NCI-H524 treated with DMSO at 0.1 percent for 48 hours (cell line): ENCODE measurements at regions not wholly inside any gene's neighbourhood (a gene's known extent, or its start where the extent isn't known, plus 50 kb on each side); places are given as distances from the start of the nearest gene placed in this dataset.

Experiments used
- DNase-seq: peaks from one replicate; lab custom pipeline; 2025; lab: John Stamatoyannopoulos, UW

DNA sequence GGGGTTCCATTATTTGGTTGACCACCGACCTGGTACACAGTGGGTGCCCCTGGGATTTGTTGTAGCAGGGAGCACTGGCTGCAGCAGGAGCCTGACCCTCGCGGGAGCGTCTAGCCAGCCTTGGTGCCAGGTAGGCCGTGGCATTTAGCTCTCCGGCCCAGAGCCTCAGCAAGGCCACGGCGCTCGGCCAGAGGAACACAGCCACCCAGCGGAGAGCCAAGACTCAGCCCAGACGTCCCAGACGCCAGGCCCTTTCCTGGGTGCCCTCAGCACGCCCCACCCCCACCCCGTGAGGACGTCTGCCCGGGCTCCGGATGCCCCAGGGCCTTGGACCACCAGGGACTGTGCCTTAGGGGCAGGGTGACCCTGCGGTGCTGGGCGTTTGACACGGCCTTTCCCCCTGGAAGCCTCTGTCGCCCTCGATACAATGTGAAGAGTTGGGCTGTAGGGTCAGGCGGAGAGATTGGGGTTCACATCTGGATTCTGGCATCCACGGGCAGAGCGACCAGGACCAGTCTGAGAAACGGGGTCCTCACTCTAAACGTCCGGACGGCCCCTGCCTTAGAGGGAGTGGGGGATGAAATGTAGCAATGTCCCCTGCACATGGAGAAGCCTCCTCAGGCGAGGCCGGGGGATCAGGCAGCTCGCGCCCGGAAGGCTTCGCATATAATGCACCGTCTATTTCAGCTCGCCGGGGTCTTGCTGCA, 99.2 kb upstream of the FGF3 start:
- DNase-seq: no peak

DNA sequence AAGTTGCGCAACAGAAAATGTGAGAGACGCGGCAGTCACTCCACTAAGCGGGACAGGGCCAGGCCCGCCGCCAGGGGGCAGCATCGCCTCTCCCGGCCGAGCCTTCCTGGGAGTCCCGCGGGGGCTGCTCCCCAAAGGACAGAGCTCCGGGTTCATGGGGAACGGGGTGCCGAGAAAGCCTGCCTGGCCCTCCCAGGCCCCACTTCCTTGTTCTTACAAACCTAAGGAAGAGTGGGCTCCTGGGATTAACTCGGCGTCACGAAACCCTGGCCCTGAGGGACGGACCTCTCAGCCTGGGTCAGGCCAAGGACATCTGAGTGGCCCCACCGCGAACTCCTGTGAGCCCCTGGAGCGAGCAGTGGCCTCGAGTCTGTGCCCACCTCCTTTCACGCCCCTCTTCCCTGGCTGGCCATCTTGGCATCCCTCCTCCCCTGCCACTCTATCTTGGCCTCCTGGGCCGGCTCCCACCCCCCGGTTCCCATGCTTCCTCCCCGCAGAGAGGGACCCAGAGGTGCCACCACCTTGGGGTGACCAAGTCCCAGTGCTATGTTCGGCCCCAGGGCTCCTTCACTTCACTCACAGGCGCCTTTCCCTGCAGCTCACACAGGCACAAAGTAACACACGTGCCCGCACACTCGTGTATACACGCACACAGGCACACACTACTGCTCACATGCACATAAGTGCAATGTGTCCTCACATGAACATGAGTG, 99.9 kb upstream of the FGF3 start:
- no peak for DNase-seq

DNA sequence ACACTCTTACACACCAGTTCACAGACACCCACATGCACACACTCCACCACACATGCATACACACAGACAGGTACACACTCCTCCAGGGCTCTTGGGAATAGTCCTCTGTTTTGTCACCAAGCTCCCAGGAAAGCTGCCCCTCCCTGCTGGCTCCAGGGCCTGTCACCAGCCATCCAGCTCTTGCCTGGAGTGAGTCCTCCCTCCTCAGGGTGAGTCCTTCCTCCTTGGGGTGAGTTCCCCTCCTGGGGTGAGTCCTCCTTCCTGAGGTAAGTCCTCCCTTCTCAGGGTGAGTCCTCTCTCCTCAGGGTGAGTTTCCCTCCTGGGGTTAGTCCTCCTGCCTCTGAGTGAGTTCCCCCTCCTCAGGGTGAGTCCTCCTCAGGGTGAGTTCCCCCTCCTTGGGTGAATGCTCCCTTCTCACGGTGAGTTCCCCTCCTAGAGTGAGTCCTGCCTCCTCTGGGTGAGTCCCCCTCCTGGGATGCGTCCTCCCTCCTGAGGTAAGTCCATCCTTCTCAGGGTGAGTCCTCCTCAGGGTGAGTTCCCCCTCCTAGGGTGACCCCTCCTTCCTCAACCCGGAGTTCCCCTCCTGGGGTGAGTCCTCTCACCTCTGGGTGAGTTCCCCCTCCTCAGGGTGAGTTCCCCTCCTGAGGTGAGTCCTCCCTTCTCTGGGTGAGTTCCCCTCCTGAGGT, 100.6 kb upstream of the FGF3 start:
- no peak for DNase-seq

DNA sequence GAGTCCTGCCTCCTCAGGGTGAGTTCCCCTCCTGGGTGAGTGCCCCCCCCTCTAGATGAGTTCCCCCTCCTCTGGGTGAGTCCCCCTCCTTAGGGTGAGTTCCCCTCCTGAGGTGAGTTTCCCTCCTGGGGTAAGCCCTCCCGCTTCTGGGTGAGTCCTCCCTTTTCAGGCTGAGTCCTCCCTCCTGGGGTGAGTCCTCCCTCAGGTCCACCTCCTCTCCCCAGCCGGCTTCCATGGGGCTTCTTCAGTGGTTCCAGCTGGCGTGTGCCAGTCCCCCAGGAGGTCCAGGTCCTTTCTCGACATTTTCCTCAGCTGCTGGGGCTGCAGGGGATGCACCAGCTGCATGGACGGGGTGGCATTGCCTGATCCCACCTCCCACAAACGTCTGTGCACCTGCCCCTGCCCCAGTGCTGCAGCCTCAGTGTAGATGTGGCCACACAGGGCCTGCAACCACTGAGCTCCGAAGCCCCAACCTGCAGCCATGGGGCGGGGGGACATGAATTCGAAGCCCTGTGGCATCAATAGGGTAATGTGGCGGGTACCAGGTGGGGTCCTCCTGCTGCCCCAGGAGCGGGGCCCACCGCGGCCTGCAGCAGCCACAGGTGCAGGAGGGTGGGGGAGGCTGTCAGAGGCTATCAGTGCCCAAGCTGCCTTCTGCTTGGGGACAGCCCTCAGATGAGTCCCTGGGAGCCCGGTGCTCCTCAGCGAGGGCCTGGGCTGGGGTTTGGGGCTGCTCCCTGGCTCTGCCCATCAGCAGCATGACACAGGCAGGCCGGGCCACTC, 101.3 kb upstream of the FGF3 start:
- DNase-seq: no peak

DNA sequence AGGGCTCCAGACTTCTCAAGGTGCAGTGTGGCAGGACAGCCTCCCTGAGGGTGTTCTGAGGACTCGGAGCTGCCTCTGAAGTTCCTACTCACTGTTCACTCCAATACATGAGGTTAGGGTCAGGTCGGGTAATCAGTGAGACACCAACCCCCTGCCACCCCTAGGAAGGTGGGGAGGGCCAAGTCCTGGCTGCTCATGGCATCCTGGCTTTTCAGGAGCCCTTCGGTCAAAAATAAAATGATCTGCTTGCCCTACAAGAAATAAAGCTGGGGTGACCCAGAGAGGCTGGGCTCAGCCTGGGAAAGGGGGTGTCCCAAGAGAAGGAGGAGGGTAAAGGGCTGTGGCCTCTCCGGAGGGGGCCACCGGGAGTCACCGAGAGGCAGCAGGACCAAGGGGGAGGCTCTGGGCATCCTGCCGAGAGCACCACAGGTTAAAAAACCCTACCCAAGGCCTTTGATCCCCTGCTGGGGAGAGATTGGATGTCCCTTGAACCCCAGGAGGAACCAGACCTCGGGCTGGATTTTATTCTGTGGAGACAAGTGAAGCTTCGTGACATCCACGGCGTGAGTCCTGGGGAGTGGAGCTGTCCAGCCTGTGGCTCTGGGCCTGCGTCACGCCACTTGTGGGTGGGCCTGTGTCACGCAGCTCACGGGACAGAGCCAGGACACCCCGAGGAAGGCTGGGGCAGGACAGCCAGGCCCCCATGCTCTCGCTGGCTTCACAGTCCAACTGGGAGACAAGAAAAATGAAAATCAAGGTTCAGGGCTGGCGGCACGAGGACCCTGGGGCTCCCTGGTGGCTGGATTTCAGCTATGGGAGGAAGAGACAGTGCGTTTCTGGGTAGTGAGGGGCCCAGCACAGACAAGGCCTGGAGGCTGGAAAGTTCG, 102.2 kb upstream of the FGF3 start:
- DNase-seq: no peak

GRCh38 chr11:69922015-69922595, 102.9 kb upstream of the FGF3 start:
- no peak for DNase-seq

- no peak for DNase-seq
Observed at GRCh38 chr11:69922596-69923111, 103.4 kb upstream of the FGF3 start.

GRCh38 chr11:69923196-69923595, 104.0 kb upstream of the FGF3 start:
- no peak for DNase-seq

- DNase-seq: no peak
Observed at GRCh38 chr11:69923641-69924307, 104.6 kb upstream of the FGF3 start.

DNA sequence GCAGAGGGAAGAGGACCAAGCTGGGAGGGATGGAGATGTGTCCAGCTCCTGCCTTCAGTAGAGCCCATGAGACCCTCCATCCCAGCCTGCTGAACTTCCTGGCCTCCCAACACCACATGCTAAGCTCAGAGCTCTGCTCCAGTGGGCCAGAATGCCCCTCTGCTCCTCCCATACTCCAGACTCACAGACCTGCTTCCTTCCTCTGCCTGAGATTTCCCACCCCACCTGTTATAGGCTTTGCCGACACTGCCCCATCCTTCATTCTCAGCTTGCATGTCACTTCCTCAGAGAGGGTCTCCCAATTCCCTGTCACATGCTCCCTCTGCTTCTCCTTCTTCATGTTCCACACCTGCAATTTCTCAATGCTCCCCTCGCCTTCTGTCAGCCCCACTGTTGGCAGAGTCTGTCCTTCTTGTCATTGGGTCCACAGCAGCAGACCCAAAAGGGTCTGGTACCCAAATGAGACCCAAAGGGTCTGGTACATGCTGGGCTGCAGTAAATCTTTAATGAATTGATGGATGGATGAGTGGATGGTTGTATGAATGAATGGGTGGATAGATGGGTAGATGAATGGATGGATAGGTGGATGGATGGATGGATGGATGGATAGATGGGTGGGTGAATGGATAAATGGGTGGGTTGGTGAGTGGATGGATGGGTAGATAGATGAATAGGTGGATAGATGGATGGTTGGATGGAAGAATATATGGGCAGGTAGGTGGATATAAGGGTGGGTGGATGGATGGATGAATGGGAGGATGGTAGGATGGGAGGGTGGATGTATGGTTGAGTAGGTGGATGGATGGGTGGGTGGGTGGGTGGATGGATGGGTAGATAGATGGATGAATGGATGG, 105.3 kb upstream of the FGF3 start:
- DNase-seq: no peak

GRCh38 chr11:69925366-69926196, 106.4 kb upstream of the FGF3 start:
- DNase-seq: no peak

- no peak for DNase-seq
Observed at GRCh38 chr11:69926376-69927050, 107.3 kb upstream of the FGF3 start.

DNA sequence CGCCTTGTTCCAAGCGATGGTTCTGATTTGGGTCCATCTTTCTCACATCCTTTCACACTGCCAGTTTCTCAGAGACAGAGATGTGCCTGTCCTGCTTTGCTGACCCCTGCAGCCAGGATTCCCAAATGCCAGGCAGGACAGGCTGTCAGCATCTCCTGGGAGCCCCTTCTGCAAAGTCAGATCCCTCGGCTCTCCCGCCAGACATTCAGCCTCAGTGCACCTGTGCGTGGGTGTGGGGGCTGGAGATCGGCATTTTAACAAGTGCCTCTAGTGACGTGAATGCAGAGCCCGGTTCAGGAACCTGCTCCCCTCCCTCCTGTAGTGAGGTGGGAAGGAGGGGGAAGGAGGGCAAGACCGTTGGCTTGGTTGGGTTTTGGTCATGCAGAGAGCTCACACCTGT, 108.9 kb upstream of the FGF3 start:
- DNase-seq: no peak

- DNase-seq: no peak
Observed at GRCh38 chr11:69928975-69929374, 109.8 kb upstream of the FGF3 start.

DNA sequence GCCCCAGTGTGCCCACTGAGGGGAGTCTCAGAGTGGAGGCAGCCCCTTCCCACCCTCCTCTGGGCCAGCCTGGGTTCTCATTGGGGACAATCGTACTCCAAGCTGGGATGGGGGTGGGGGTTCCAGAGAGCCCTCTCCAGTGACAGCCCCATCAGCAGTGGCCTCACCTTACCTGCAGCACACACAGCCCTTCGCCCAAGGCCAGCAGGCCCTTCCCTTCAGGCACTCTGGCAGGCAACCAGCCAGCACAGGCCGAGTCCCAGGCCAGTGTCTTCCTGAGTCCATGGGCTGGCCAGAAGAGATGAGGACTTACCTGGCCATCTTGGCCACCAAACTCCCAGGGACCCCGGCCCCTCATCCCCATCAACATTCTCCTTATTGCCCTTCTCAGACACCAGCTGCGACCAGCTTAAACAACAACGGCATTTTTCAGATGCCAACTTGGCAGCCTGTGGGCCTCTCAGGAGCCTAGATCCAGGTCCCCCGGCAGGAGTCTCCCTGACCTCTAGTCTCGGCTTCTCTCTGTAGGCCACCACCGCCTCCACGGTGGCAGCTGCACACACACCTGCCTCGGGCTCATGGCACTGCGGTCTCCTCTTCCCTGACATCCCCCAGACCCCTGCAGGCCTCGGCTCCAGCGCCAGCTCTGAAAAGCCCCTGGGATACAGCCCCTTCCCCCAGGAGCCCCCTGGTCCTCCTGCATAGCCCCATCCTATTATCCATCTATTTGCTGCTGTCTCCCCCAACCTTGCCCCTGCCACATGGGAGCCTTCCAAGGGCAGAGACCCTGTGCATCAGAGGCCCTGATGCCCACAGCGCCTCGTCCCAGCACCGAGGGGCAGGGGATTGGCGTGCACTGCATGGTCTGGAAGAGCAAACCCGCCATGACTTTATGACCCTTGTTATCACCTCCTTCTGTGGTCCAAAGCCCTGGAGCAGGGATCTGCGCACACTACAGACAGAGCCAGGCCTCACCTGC, 111.2 kb upstream of the FGF3 start:
- DNase-seq: no peak

GRCh38 chr11:69931060-69931910, 112.1 kb upstream of the FGF3 start:
- no peak for DNase-seq
